Non-pigmented ciliary epithelial cell (primary cell): ENCODE measurements at regions not wholly inside any gene's neighbourhood (a gene's known extent, or its start where the extent isn't known, plus 50 kb on each side); places are given as distances from the start of the nearest gene placed in this dataset.
"Not testable (repeated sequence)": the region's sequence is repeated elsewhere in the genome, so short reads cannot be mapped to it uniquely, and the experiment has no call there.

ENCODE experiments used
- DNase-seq: peaks from one replicate; pipeline ENCODE4 v3.0.0-alpha.2; 2010; ENCODE audit warnings: low read depth

GRCh38 chr7:43044511-43044910, 67.9 kb upstream of the HECW1 start:
- no peak for DNase-seq

DNA sequence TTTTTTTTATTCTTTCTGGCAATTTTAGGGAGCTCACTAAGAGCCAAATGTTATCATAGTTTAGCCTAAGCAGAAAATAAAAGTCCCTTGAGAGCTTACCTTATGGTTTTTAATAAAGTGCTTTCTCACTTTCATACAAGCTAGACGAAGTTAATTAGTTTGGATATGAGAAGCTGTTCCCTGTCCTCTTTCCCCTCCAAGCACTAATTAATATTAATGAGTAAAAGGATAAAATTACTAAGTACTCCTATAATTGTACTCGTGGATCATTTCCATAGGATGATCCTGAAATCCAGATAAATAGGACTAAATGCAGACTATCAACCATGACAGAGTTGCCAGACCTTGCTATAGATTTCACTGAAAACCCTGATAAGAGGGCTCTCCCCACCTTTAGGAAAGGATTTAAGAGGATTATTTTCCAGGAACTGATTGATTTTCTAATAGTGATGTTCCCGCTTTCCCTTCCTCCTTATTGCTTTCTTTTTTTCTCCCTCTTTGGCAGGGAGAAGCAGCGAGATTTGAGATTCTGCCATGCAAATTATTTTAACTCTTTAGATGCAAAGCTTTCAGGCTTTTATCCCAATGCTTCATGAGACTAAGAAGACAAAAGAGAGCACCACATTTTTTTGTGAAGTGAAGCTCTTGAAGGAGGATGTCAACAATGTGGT, 58.3 kb upstream of the HECW1 start:
- DNase-seq, result no peak

GRCh38 chr7:43057141-43057540, 55.3 kb upstream of the HECW1 start:
- no peak for DNase-seq

GRCh38 chr7:43058271-43059066, 54.0 kb upstream of the HECW1 start:
- no peak for DNase-seq

GRCh38 chr7:43059067-43059600, 53.3 kb upstream of the HECW1 start:
- DNase-seq, result not testable (repeated sequence)
